OCI-LY1 (cell line): ENCODE measurements at regions not wholly inside any gene's neighbourhood (a gene's known extent, or its start where the extent isn't known, plus 50 kb on each side); places are given as distances from the start of the nearest gene placed in this dataset.

Source experiments
- CTCF ChIP-seq: fragments of 200-600 bp; sonication (generic), shearing (Covaris generic); IDR thresholded peaks from 2 replicates; pipeline ENCODE4 v1.5.1; 2017; ENCODE audit warnings: mild to moderate bottlenecking, antibody characterized with exemption, low read length, moderate library complexity, mixed read lengths
- EZH2 ChIP-seq: fragments of 200-600 bp; sonication (generic), shearing (Covaris generic); IDR thresholded peaks from 2 replicates; pipeline ENCODE4 v1.8.0; 2017; ENCODE audit warnings: borderline replicate concordance, mixed run types, mild to moderate bottlenecking, antibody characterized with exemption, low read length, moderate library complexity, mixed read lengths

GRCh38 chr4:130186931-130187330, 1091.0 kb downstream of the C4orf33 start:
- TF ChIP-seq CTCF: no peak
- TF ChIP-seq EZH2: no peak
